ENCODE measurements at regions not wholly inside any gene's neighbourhood (a gene's known extent, or its start where the extent isn't known, plus 50 kb on each side); places are given as distances from the start of the nearest gene placed in this dataset.

GRCh38 chr2:455913-456312, 168.0 kb upstream of the ALKAL2 start:
- TF ChIP-seq TAF1 (IDR thresholded peaks at IDR 0.05; ENCODE audit: borderline replicate concordance, insufficient read depth, low read length), result no peak
- no peak for TF ChIP-seq REST (IDR thresholded peaks at IDR 0.05; ENCODE audit: insufficient read depth in 1 of 2, low read depth in 2 of 2, low read length in 2 of 2)
- TF ChIP-seq FOXP2 (optimal IDR thresholded peaks at IDR 0.05; ENCODE audit: borderline replicate concordance, extremely low read depth, extremely low read length, insufficient read depth), result no peak
- no peak for TF ChIP-seq POLR2AphosphoS5 (IDR thresholded peaks at IDR 0.05; ENCODE audit: low read depth, low read length)
- TF ChIP-seq SIN3A (IDR thresholded peaks at IDR 0.05; ENCODE audit: borderline replicate concordance, insufficient read depth, low read length), result no peak

GRCh38 chr2:455015-455705, 167.3 kb upstream of the ALKAL2 start:
- TF ChIP-seq SIN3A (IDR thresholded peaks at IDR 0.05; ENCODE audit: borderline replicate concordance, insufficient read depth, low read length), result no peak
- TF ChIP-seq FOXP2 (optimal IDR thresholded peaks at IDR 0.05; ENCODE audit: borderline replicate concordance, extremely low read depth, extremely low read length, insufficient read depth), result no peak
- TF ChIP-seq TAF1 (IDR thresholded peaks at IDR 0.05; ENCODE audit: borderline replicate concordance, insufficient read depth, low read length), result no peak
- no peak for TF ChIP-seq REST (IDR thresholded peaks at IDR 0.05; ENCODE audit: insufficient read depth in 1 of 2, low read depth in 2 of 2, low read length in 2 of 2)
- no peak for TF ChIP-seq POLR2AphosphoS5 (IDR thresholded peaks at IDR 0.05; ENCODE audit: low read depth, low read length)

- TF ChIP-seq FOXP2 (optimal IDR thresholded peaks at IDR 0.05; ENCODE audit: borderline replicate concordance, extremely low read depth, extremely low read length, insufficient read depth), result no peak
- no peak for TF ChIP-seq TAF1 (IDR thresholded peaks at IDR 0.05; ENCODE audit: borderline replicate concordance, insufficient read depth, low read length)
- TF ChIP-seq REST (IDR thresholded peaks at IDR 0.05; ENCODE audit: insufficient read depth in 1 of 2, low read depth in 2 of 2, low read length in 2 of 2), result no peak
- no peak for TF ChIP-seq POLR2AphosphoS5 (IDR thresholded peaks at IDR 0.05; ENCODE audit: low read depth, low read length)
- TF ChIP-seq SIN3A (IDR thresholded peaks at IDR 0.05; ENCODE audit: borderline replicate concordance, insufficient read depth, low read length), result no peak
Observed at GRCh38 chr2:453132-453531, 165.2 kb upstream of the ALKAL2 start.

- no peak for TF ChIP-seq FOXP2 (optimal IDR thresholded peaks at IDR 0.05; ENCODE audit: borderline replicate concordance, extremely low read depth, extremely low read length, insufficient read depth)
- TF ChIP-seq REST (IDR thresholded peaks at IDR 0.05; ENCODE audit: insufficient read depth in 1 of 2, low read depth in 2 of 2, low read length in 2 of 2), result no peak
- no peak for TF ChIP-seq POLR2AphosphoS5 (IDR thresholded peaks at IDR 0.05; ENCODE audit: low read depth, low read length)
- no peak for TF ChIP-seq SIN3A (IDR thresholded peaks at IDR 0.05; ENCODE audit: borderline replicate concordance, insufficient read depth, low read length)
Observed at GRCh38 chr2:451495-451894, 163.6 kb upstream of the ALKAL2 start.

Measured in PFSK-1 (cell line).